Fibroblast of villous mesenchyme (primary cell): ENCODE measurements at regions not wholly inside any gene's neighbourhood (a gene's known extent, or its start where the extent isn't known, plus 50 kb on each side); places are given as distances from the start of the nearest gene placed in this dataset.
"Not testable (repeated sequence)": the region's sequence is repeated elsewhere in the genome, so short reads cannot be mapped to it uniquely, and the experiment has no call there.

Experiments
- DNase-seq: peaks from one replicate; pipeline ENCODE4 v3.0.0-alpha.2; 2010; ENCODE audit warnings: low read depth
- H3K4me3 ChIP-seq: 2 replicates; pipeline ENCODE4 v1.5.1; 2011; ENCODE audit warnings: low read depth, mild to moderate bottlenecking, low read length
- TF ChIP-seq, protein P1 (sequence below): IDR thresholded peaks from 2 replicates; pipeline ENCODE4 v1.5.1; 2012; ENCODE audit warnings: low read depth, mild to moderate bottlenecking, low read length; ENCODE audit not compliant: insufficient read depth

DNA sequence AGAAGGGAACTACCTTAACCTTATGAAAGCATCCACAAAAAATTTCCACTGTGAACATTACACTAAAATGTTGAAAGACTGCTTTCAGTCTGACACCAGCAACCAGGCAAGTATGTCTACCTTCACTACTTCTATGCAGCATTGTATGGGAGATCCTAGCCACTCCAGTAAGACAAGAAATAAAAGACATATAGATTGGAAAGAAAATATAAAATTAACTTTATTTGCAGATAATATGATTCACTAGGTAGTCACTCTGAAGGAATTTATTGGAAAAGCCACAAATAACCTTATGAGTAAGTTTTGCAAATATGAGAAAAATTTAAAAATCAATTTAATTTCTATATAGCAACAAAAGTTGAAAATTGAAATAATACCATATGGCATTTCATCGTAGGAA lies 172.0 kb downstream of the RERGL start:
- H3K4me3 ChIP-seq, result no peak overlapping the region
- DNase-seq, result no peak
- TF ChIP-seq, protein P1, sequence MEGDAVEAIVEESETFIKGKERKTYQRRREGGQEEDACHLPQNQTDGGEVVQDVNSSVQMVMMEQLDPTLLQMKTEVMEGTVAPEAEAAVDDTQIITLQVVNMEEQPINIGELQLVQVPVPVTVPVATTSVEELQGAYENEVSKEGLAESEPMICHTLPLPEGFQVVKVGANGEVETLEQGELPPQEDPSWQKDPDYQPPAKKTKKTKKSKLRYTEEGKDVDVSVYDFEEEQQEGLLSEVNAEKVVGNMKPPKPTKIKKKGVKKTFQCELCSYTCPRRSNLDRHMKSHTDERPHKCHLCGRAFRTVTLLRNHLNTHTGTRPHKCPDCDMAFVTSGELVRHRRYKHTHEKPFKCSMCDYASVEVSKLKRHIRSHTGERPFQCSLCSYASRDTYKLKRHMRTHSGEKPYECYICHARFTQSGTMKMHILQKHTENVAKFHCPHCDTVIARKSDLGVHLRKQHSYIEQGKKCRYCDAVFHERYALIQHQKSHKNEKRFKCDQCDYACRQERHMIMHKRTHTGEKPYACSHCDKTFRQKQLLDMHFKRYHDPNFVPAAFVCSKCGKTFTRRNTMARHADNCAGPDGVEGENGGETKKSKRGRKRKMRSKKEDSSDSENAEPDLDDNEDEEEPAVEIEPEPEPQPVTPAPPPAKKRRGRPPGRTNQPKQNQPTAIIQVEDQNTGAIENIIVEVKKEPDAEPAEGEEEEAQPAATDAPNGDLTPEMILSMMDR, result no peak

DNA sequence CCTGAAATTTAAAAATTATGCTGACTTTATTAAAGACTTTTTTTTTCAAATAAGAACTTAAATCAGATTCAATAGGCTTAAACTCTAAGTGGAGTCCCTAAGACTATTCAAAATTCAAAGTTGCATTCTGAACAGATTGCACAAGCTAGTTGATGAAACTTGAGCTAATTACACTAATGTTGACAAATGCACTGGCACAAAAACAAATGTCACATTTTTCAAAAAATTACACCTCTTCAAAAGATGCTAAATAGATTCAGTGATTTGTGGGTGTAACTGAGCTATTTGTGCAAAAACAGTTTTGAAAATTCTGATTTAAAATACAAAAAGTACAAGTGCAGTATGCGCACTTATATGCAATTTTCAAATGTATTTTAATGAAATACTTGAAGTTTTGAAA lies 205.4 kb downstream of the RERGL start:
- TF ChIP-seq, protein P1, result no peak
- no peak overlapping the region for H3K4me3 ChIP-seq
- no peak for DNase-seq

DNA sequence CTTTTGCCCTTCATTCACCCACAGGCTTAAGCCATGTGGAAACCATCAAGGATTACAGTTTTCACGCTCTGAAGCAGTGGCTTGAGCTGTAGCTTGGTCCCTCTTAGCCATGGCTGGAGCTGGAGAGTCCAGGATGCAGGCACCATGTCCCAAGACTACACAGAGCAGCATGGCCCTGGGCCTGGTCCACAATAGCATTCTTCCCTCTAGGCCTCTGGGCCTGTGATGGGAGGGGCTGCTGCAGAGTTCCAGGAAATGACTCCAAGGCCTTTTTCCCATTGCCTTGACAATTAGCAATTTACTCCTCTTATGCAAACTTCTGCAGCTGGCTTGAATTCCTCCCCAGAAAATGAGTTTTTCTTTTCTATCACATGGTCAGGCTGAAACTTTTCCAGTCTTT lies 211.3 kb downstream of the RERGL start:
- no peak for DNase-seq
- H3K4me3 ChIP-seq, result no peak overlapping the region
- TF ChIP-seq, protein P1, result no peak

DNA sequence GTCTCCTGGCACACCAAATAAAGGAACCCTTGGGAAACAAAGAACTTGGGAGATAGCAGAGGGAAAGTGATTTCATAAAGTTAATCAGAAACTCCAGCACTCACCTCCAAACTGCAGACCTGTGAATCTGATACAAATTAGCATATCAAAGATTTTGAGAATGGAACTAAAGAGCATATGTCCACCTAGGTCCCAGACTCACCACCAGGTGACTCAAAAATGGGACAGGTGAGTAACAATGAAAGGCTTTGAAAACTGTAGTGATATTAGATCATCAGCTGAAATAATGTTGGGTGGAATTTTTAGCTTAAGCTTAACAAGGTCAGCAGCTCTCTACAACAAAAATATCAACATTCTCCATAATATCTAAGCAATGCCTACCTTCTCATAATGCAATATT lies 214.8 kb downstream of the RERGL start:
- DNase-seq, result no peak
- TF ChIP-seq, protein P1, result no peak
- no peak overlapping the region for H3K4me3 ChIP-seq

DNA sequence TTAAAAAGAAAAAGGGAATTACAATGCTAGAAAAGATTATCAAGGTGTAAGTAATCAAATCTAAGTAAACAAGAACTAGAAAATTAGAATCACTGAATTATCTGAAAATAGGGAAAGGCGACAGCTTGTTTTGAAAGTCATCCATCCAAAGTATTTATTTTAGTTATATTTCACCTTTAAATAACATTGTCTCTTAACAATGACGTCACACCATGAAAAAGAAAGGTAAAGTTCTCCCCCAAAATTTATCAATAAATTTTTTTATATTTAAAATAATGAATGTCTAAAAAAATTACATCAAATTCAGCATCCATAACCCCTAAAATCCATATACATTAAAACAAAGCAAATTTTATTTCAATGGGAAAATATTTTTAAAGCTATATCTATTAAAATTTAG lies 223.2 kb downstream of the RERGL start:
- no peak overlapping the region for H3K4me3 ChIP-seq
- DNase-seq, result no peak
- TF ChIP-seq, protein P1, result no peak

DNA sequence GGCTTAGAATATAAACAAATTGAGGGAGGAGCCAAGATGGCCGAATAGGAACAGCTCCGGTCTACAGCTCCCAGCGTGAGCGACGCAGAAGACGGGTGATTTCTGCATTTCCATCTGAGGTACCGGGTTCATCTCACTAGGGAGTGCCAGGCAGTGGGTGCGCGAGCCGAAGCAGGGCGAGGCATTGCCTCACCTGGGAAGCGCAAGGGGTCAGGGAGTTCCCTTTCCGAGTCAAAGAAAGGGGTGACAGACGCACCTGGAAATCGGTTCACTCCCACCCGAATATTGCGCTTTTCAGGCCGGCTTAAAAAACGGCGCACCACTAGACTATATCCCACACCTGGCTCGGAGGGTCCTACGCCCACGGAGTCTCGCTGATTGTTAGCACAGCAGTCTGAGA lies 234.4 kb downstream of the RERGL start:
- DNase-seq, H3K4me3 ChIP-seq: not testable (repeated sequence)

DNA sequence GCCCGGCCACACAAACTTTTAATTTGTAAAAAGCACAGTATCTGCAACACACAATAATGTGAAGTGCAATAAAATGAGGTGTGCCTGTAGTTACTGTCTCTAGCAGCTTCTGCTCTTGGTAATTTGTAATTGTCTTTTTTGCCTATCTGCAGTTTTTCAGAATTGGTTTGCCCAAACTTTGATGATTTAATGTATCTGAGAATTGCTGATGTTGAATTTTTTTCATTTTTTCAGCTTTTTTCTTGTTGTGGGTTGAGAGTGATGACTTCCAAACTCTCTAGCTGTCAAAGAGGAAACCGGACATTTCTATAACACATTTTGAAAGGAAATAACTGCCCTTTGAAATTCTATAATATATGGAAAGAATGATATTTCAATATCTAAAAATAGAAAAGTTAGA lies 236.9 kb downstream of the RERGL start:
- TF ChIP-seq, protein P1, result no peak
- H3K4me3 ChIP-seq, result no peak overlapping the region
- DNase-seq, result no peak

DNA sequence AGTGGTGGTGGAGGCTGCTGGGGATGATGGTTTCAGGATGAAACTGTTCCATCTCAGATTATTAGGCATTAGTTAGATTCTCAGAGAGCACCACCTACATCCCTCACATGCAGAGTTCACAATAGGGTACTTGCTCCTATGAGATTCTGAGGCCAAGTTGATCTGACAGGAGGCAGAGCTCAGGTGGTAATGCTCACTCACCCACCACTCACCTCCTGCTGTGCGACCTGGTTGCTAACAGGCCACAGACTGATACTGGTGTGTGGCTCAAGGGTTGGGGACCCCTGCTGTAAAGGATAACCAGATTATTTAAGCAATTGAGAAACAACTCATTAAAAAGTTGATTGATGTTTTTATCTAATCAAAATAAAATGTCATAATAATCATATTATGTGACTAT lies 248.5 kb downstream of the RERGL start:
- TF ChIP-seq, protein P1, result no peak
- no peak for DNase-seq
- no peak overlapping the region for H3K4me3 ChIP-seq
